Upper lobe of right lung (tissue), 1 donor: ENCODE measurements at regions not wholly inside any gene's neighbourhood (a gene's known extent, or its start where the extent isn't known, plus 50 kb on each side); places are given as distances from the start of the nearest gene placed in this dataset.

ENCODE experiments used
- ATAC-seq: fragments of 200-7000 bp; cut with Tn5 transposase; one replicate; pipeline ENCODE4 v1.9.1; 2020; ENCODE audit warnings: mild to moderate bottlenecking, moderate library complexity
- DNase-seq: peaks from one replicate; pipeline ENCODE4 v3.0.0-alpha.2; 2020
- H3K27ac ChIP-seq: fragments of 200-600 bp; one replicate; pipeline ENCODE4 v1.8.0; 2022
- H3K27me3 ChIP-seq: fragments of 200-600 bp; one replicate; pipeline ENCODE4 v1.8.0; 2022; ENCODE audit warnings: mild to moderate bottlenecking
- H3K36me3 ChIP-seq: fragments of 200-600 bp; one replicate; pipeline ENCODE4 v1.8.0; 2022
- H3K4me1 ChIP-seq: fragments of 200-600 bp; one replicate; pipeline ENCODE4 v1.8.0; 2022
- H3K4me3 ChIP-seq: fragments of 200-600 bp; one replicate; pipeline ENCODE4 v1.8.0; 2022; ENCODE audit warnings: mild to moderate bottlenecking
- H3K9me3 ChIP-seq: fragments of 200-600 bp; one replicate; pipeline ENCODE4 v1.8.0; 2022
- CTCF ChIP-seq: fragments of 200-600 bp; IDR thresholded peaks from one replicate; pipeline ENCODE4 v1.8.0; 2022; ENCODE audit warnings: antibody characterized with exemption
- intact Hi-C: fragments of 100-400 bp; cut with DNase I; formaldehyde crosslinking; loops from one replicate; pipeline ENCODE4 v1.11.0; 2022
- donor health status: DM: no; HTN: yes; CAD: no; lungs with severe emphysema.

GRCh38 chr9:129469188-129469987 lies 151.5 kb downstream of the C9orf50 start:
- Histone ChIP-seq H3K27ac (no peak overlapping the region), H3K9me3 (no peaks in the 10 kb centered on the region), H3K27me3 (no peaks in the 10 kb centered on the region), H3K4me1 (peaks cover 17% of the 10 kb centered on the region), H3K36me3 (no peaks in the 10 kb centered on the region), H3K4me3 (no peak overlapping the region)
- ATAC-seq (no peak), DNase-seq (no peak)
- TF ChIP-seq CTCF, result no peak
- intact Hi-C loops, result no loop called here

GRCh38 chr9:129467739-129468666 lies 152.9 kb downstream of the C9orf50 start:
- Histone ChIP-seq H3K4me1 (peaks cover 9% of the 10 kb centered on the region), H3K9me3 (no peaks in the 10 kb centered on the region), H3K27me3 (no peaks in the 10 kb centered on the region), H3K36me3 (no peaks in the 10 kb centered on the region), H3K4me3 (no peak overlapping the region), H3K27ac (no peak overlapping the region)
- DNase-seq, result no peak
- no peak for TF ChIP-seq CTCF
- ATAC-seq, result no peak
- intact Hi-C loops, result no loop called here

- Histone ChIP-seq H3K4me1 (peaks cover 9% of the 10 kb centered on the region), H3K36me3 (no peaks in the 10 kb centered on the region), H3K27ac (no peak overlapping the region), H3K9me3 (no peaks in the 10 kb centered on the region), H3K4me3 (no peak overlapping the region), H3K27me3 (no peaks in the 10 kb centered on the region)
- no peak for TF ChIP-seq CTCF
- ATAC-seq (no peak), DNase-seq (no peak)
- intact Hi-C loops, result no loop called here
Observed at GRCh38 chr9:129467004-129467588, 153.8 kb downstream of the C9orf50 start.

- H3K36me3 ChIP-seq, result no peaks in the 10 kb centered on the region
- ATAC-seq (no peak), DNase-seq (no peak)
- H3K4me3 ChIP-seq, result no peak overlapping the region
- H3K9me3 ChIP-seq, result no peaks in the 10 kb centered on the region
- H3K27me3 ChIP-seq, result no peaks in the 10 kb centered on the region
- no peak overlapping the region for H3K27ac ChIP-seq
- peaks cover 18% of the 10 kb centered on the region for H3K4me1 ChIP-seq
- intact Hi-C loops, result no loop called here
- TF ChIP-seq CTCF, result no peak
Observed at GRCh38 chr9:129465834-129466535, 154.9 kb downstream of the C9orf50 start.
